ENCODE measurements at regions not wholly inside any gene's neighbourhood (a gene's known extent, or its start where the extent isn't known, plus 50 kb on each side); places are given as distances from the start of the nearest gene placed in this dataset.

GRCh38 chr10:109412353-109412752 lies 511.0 kb downstream of the XPNPEP1 start:
- no peaks in the 10 kb centered on the region for H3K4me1 ChIP-seq (ENCODE audit: control insufficient read depth, insufficient read depth, low read length)

More at GRCh38 chr10:109412353-109412752, 511.0 kb downstream of the XPNPEP1 start:
- Histone ChIP-seq H4K5ac (ENCODE audit: low read depth, low read length) (no peak overlapping the region), H3K4me3 (ENCODE audit: insufficient read depth, low read depth, low read length) (no peak overlapping the region), H3K9ac (ENCODE audit: low read depth, low read length) (no peak overlapping the region), H3K23ac (ENCODE audit: low read depth, low read length) (no peak overlapping the region), H4K8ac (ENCODE audit: low read depth in 2 of 2, low read length in 2 of 2) (no peak overlapping the region), H3K18ac (ENCODE audit: low read depth, low read length) (no peak overlapping the region), H2BK20ac (ENCODE audit: low read depth, low read length) (no peak overlapping the region), H3K56ac (ENCODE audit: extremely low read depth, insufficient read depth, low read length) (no peak overlapping the region), H3K27ac (ENCODE audit: insufficient read depth, low read length) (no peak overlapping the region), H3K4me2 (ENCODE audit: low read depth, low read length) (no peak overlapping the region), H4K20me1 (ENCODE audit: insufficient read depth, low read length) (no peaks in the 10 kb centered on the region), H2AK9ac (replicated peaks; ENCODE audit: low read depth, low read length, poor library complexity) (no peak overlapping the region), H3K4ac (ENCODE audit: low read depth, low read length) (no peak overlapping the region), H2BK120ac (ENCODE audit: low read depth, low read length) (no peak overlapping the region), H3K14ac (replicated peaks; ENCODE audit: low read depth, low read length) (no peak overlapping the region), H3K9me1 (ENCODE audit: insufficient read depth, low read length) (no peaks in the 10 kb centered on the region), H2AK5ac (ENCODE audit: low read depth, low read length) (no peak overlapping the region), H3K79me1 (ENCODE audit: low read depth in 1 of 2, low read length in 2 of 2) (no peaks in the 10 kb centered on the region), H2AFZ (replicated peaks; ENCODE audit: low read length, poor library complexity) (no peak overlapping the region), H2BK15ac (ENCODE audit: low read depth, low read length) (no peak overlapping the region), H3K36me3 (ENCODE audit: control insufficient read depth, insufficient read depth, low read length) (no peaks in the 10 kb centered on the region), H4K91ac (ENCODE audit: insufficient read depth, low read depth, low read length) (no peak overlapping the region), H3K27me3 (ENCODE audit: control insufficient read depth, insufficient read depth, low read length) (no peaks in the 10 kb centered on the region), H2BK5ac (ENCODE audit: low read depth, low read length, poor library complexity, severe bottlenecking) (no peak overlapping the region), H3K9me3 (ENCODE audit: control insufficient read depth, insufficient read depth, low read length) (no peaks in the 10 kb centered on the region)
- TF ChIP-seq USF2 (IDR thresholded peaks at IDR 0.05; ENCODE audit: low read depth, low read length) (no peak), RFX5 (IDR thresholded peaks at IDR 0.05; ENCODE audit: low read depth, low read length) (no peak), CHD1 (IDR thresholded peaks at IDR 0.05; ENCODE audit: low read depth, low read length) (no peak), RAD21 (IDR thresholded peaks at IDR 0.05; ENCODE audit: low read length) (no peak), POLR2A (IDR thresholded peaks at IDR 0.05; ENCODE audit: low read depth, low read length) (no peak), MAFK (IDR thresholded peaks at IDR 0.05; ENCODE audit: low read depth, low read length) (no peak), RCOR1 (IDR thresholded peaks at IDR 0.05; ENCODE audit: insufficient replicate concordance, low read length) (no peak), CEBPB (IDR thresholded peaks at IDR 0.05; ENCODE audit: low read depth, low read length) (no peak), MXI1 (IDR thresholded peaks at IDR 0.05; ENCODE audit: borderline replicate concordance, low read depth, low read length) (no peak), MAZ (IDR thresholded peaks at IDR 0.05; ENCODE audit: borderline replicate concordance, low read depth, low read length) (no peak), CTCF (conservative IDR thresholded peaks at IDR 0.05; ENCODE audit: low read depth, low read length) (no peak), BHLHE40 (IDR thresholded peaks at IDR 0.05; ENCODE audit: low read depth, low read length) (no peak), NFE2L2 (IDR thresholded peaks at IDR 0.05; ENCODE audit: low read depth, low read length) (no peak), FOS (IDR thresholded peaks at IDR 0.05; ENCODE audit: low read depth, low read length) (no peak), ELK1 (IDR thresholded peaks at IDR 0.05; ENCODE audit: borderline replicate concordance, low read depth, low read length) (no peak), SMC3 (IDR thresholded peaks at IDR 0.05; ENCODE audit: low read depth, low read length) (no peak)
- BruUV-seq (replicated peaks): no TSS peak
- intact Hi-C loops (cut with micrococcal nuclease) (no loop called here), in situ Hi-C loops (cut with MboI; ENCODE audit: low sequenced_read_pairs) (no loop called here), dilution Hi-C loops (cut with HindIII; ENCODE audit: low sequenced_read_pairs, unreplicated experiment) (no loop called here)
- ChIA-PET CTCF (no interaction called here), POLR2A (ENCODE audit: unreplicated experiment) (no interaction called here)
- DNase-seq (no peak), ATAC-seq (ENCODE audit: low read depth) (no peak)
- 100% methylated on average over 1 of the region's 1 CpG; no CpG with 5 or more reads in 1 of the 2 experiments for WGBS, 2 experiments (ENCODE audit: extremely low coverage in 2 of 2, insufficient read length in 1 of 2)

Measured in IMR-90 (cell line).